Hepatocyte (in vitro differentiated cells): ENCODE measurements at regions not wholly inside any gene's neighbourhood (a gene's known extent, or its start where the extent isn't known, plus 50 kb on each side); places are given as distances from the start of the nearest gene placed in this dataset.

Experiments
- DNase-seq: peaks from one replicate; pipeline ENCODE4 v3.0.0-alpha.2; 2016; ENCODE audit warnings: low spot score
- H2AFZ ChIP-seq: fragments of 200-600 bp; sonication (generic); 2 replicates; pipeline ENCODE4 v1.6.0; 2016; ENCODE audit warnings: antibody characterized with exemption, mild to moderate bottlenecking
- H3K27ac ChIP-seq: fragments of 200-600 bp; sonication (generic); 2 replicates; pipeline ENCODE4 v1.5.1; 2016; ENCODE audit warnings: mild to moderate bottlenecking
- H3K27me3 ChIP-seq: fragments of 200-600 bp; sonication (generic); 2 replicates; pipeline ENCODE4 v1.6.1; 2016
- H3K36me3 ChIP-seq: fragments of 200-600 bp; sonication (generic); replicated peaks from 2 replicates; pipeline ENCODE4 v1.5.1; 2016; ENCODE audit warnings: low read depth; ENCODE audit not compliant: insufficient read depth
- H3K4me1 ChIP-seq: fragments of 200-600 bp; sonication (generic); 2 replicates; pipeline ENCODE4 v1.5.1; 2016; ENCODE audit warnings: mild to moderate bottlenecking, moderate library complexity; ENCODE audit not compliant: insufficient read depth
- H3K4me2 ChIP-seq: fragments of 200-600 bp; sonication (generic); 2 replicates; pipeline ENCODE4 v1.6.0; 2016
- H3K4me3 ChIP-seq: fragments of 200-600 bp; sonication (generic); 2 replicates; pipeline ENCODE4 v1.5.1; 2016; ENCODE audit warnings: mild to moderate bottlenecking
- H3K79me2 ChIP-seq: fragments of 200-600 bp; sonication (generic); 2 replicates; pipeline ENCODE4 v1.6.0; 2017; ENCODE audit warnings: mild to moderate bottlenecking
- H3K9me2 ChIP-seq: fragments of 200-600 bp; sonication (generic); replicated peaks from 2 replicates; pipeline ENCODE4 v1.6.0; 2017; ENCODE audit warnings: mild to moderate bottlenecking; ENCODE audit not compliant: insufficient read depth
- H3K9me3 ChIP-seq: fragments of 200-600 bp; sonication (generic); 2 replicates; pipeline ENCODE4 v1.5.1; 2016; ENCODE audit warnings: low read depth, mild to moderate bottlenecking
- H4K20me1 ChIP-seq: fragments of 200-600 bp; sonication (generic); 2 replicates; pipeline ENCODE4 v1.6.0; 2016; ENCODE audit warnings: mild to moderate bottlenecking; ENCODE audit not compliant: insufficient read depth, poor library complexity, severe bottlenecking
- CTCF ChIP-seq: fragments of 200-600 bp; sonication (generic); IDR thresholded peaks from 2 replicates; pipeline ENCODE4 v1.5.1; 2016; ENCODE audit warnings: antibody characterized with exemption, mild to moderate bottlenecking; ENCODE audit not compliant: poor library complexity
- EZH2 ChIP-seq: fragments of 200-600 bp; sonication (generic); IDR thresholded peaks from 2 replicates; pipeline ENCODE4 v1.6.1; 2016; ENCODE audit warnings: antibody characterized with exemption, mild to moderate bottlenecking, borderline replicate concordance
- EZH2phosphoT487 ChIP-seq: fragments of 200-600 bp; sonication (generic); IDR thresholded peaks from one replicate; pipeline ENCODE4 v1.6.1; 2018; ENCODE audit warnings: antibody characterized with exemption, mild to moderate bottlenecking, low read depth, moderate library complexity; ENCODE audit not compliant: unreplicated experiment, severe bottlenecking
- WGBS: methylation state at CpG from one replicate; pipeline ENCODE4 v1.1.6; 2016; ENCODE audit warnings: low lambda C conversion rate; ENCODE audit errors: missing lambda C conversion rate; 5-methylcytosine and 5-hydroxymethylcytosine counted together

GRCh38 chr2:230650585-230651137, 62.0 kb upstream of the CAB39 start:
- no peaks in the 10 kb centered on the region for H3K79me2 ChIP-seq
- 57% methylated on average over 7 of the region's 7 CpGs for WGBS
- H3K27me3 ChIP-seq: no peaks in the 10 kb centered on the region
- H2AFZ ChIP-seq: no peak overlapping the region
- no peak overlapping the region for H3K4me2 ChIP-seq
- DNase-seq: no peak
- no peak overlapping the region for H3K27ac ChIP-seq
- H3K4me1 ChIP-seq: no peaks in the 10 kb centered on the region
- no peaks in the 10 kb centered on the region for H4K20me1 ChIP-seq
- H3K4me3 ChIP-seq: no peak overlapping the region
- no peaks in the 10 kb centered on the region for H3K9me3 ChIP-seq
- no peaks in the 10 kb centered on the region for H3K9me2 ChIP-seq
- TF ChIP-seq CTCF: no peak
- TF ChIP-seq EZH2: no peak
- TF ChIP-seq EZH2phosphoT487: no peak
- no peaks in the 10 kb centered on the region for H3K36me3 ChIP-seq

- no peaks in the 10 kb centered on the region for H3K27me3 ChIP-seq
- WGBS: 90% methylated on average over 7 of the region's 7 CpGs
- H3K36me3 ChIP-seq: no peaks in the 10 kb centered on the region
- no peaks in the 10 kb centered on the region for H3K4me1 ChIP-seq
- no peak overlapping the region for H3K27ac ChIP-seq
- no peak overlapping the region for H2AFZ ChIP-seq
- H3K79me2 ChIP-seq: no peaks in the 10 kb centered on the region
- DNase-seq: no peak
- TF ChIP-seq CTCF: no peak
- TF ChIP-seq EZH2phosphoT487: no peak
- no peak for TF ChIP-seq EZH2
- no peak overlapping the region for H3K4me2 ChIP-seq
- no peaks in the 10 kb centered on the region for H3K9me2 ChIP-seq
- no peaks in the 10 kb centered on the region for H4K20me1 ChIP-seq
- H3K9me3 ChIP-seq: no peaks in the 10 kb centered on the region
- no peak overlapping the region for H3K4me3 ChIP-seq
Observed at GRCh38 chr2:230654057-230654456, 58.6 kb upstream of the CAB39 start.

GRCh38 chr2:230657462-230657861, 55.2 kb upstream of the CAB39 start:
- H3K4me3 ChIP-seq: no peak overlapping the region
- no peaks in the 10 kb centered on the region for H3K9me2 ChIP-seq
- no peaks in the 10 kb centered on the region for H4K20me1 ChIP-seq
- WGBS: 96% methylated on average over 12 of the region's 12 CpGs
- TF ChIP-seq EZH2phosphoT487 (no peak), EZH2 (no peak), CTCF (no peak)
- no peaks in the 10 kb centered on the region for H3K27me3 ChIP-seq
- no peaks in the 10 kb centered on the region for H3K4me1 ChIP-seq
- H3K36me3 ChIP-seq: no peaks in the 10 kb centered on the region
- no peak overlapping the region for H2AFZ ChIP-seq
- H3K4me2 ChIP-seq: no peak overlapping the region
- no peak overlapping the region for H3K27ac ChIP-seq
- no peaks in the 10 kb centered on the region for H3K9me3 ChIP-seq
- no peak for DNase-seq
- H3K79me2 ChIP-seq: no peaks in the 10 kb centered on the region

GRCh38 chr2:230657906-230658305, 54.7 kb upstream of the CAB39 start:
- TF ChIP-seq EZH2: no peak
- TF ChIP-seq CTCF: no peak
- TF ChIP-seq EZH2phosphoT487: no peak
- no peaks in the 10 kb centered on the region for H3K9me2 ChIP-seq
- no peak overlapping the region for H3K27ac ChIP-seq
- H3K9me3 ChIP-seq: no peaks in the 10 kb centered on the region
- H3K4me1 ChIP-seq: no peaks in the 10 kb centered on the region
- H3K79me2 ChIP-seq: no peaks in the 10 kb centered on the region
- WGBS: 92% methylated on average over 10 of the region's 10 CpGs
- no peaks in the 10 kb centered on the region for H3K27me3 ChIP-seq
- H3K36me3 ChIP-seq: no peaks in the 10 kb centered on the region
- H3K4me3 ChIP-seq: no peak overlapping the region
- H4K20me1 ChIP-seq: no peaks in the 10 kb centered on the region
- no peak for DNase-seq
- no peak overlapping the region for H3K4me2 ChIP-seq
- no peak overlapping the region for H2AFZ ChIP-seq
